ENCODE measurements at regions not wholly inside any gene's neighbourhood (a gene's known extent, or its start where the extent isn't known, plus 50 kb on each side); places are given as distances from the start of the nearest gene placed in this dataset.

DNA sequence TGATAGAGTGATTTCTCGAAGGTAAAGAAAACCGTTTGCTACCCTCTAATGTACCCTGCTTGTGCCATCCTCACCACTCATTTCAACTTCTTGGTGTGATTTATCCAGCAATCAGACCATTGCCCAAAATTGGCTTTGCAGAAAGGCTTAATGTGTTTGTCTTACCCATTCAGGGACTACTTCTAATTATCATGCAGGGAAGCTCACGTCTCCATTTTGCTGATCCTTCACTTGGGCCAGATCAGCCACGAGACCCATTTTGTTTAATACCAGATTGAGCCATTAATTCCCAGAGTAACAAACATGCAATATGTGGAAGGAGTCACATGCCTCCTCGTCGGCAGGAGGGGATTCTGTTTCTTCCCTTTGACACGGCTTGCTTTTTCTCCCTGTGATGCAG, 51.1 kb upstream of the CRY1 start:
- H3K9me3 ChIP-seq, result no peaks in the 10 kb centered on the region

GRCh38 chr12:107144990-107145389, 51.6 kb upstream of the CRY1 start:
- FAIRE-seq (no peak), DNase-seq (no peak), ATAC-seq (no peak)
- 30 to 41% methylated on average over 2 of the region's 2 CpGs for WGBS, 2 donors
- TF ChIP-seq CTCF (IDR thresholded peaks at IDR 0.05), result no peak
- H3K9me3 ChIP-seq, result no peaks in the 10 kb centered on the region
- no peak overlapping the region for H3K4me3 ChIP-seq
- H3K27ac ChIP-seq, result no peak overlapping the region
- H3K36me3 ChIP-seq, result no peaks in the 10 kb centered on the region
- H3K27me3 ChIP-seq, result no peaks in the 10 kb centered on the region
- intact Hi-C loops (cut with DNase I), result no loop called here
- no peaks in the 10 kb centered on the region for H3K4me1 ChIP-seq

More for the DNA sequence above, 51.1 kb upstream of the CRY1 start:
- H3K4me3 ChIP-seq, result no peak overlapping the region
- no peak for TF ChIP-seq CTCF (IDR thresholded peaks at IDR 0.05)
- H3K27ac ChIP-seq, result no peak overlapping the region
- 75 to 80% methylated on average over 7 of the region's 7 CpGs for WGBS, 2 donors
- ATAC-seq, result no peak
- no peaks in the 10 kb centered on the region for H3K36me3 ChIP-seq
- no peaks in the 10 kb centered on the region for H3K27me3 ChIP-seq
- H3K4me1 ChIP-seq, result no peaks in the 10 kb centered on the region
- intact Hi-C loops (cut with DNase I), result no loop called here
- DNase-seq, result no peak
- no peak for FAIRE-seq

DNA sequence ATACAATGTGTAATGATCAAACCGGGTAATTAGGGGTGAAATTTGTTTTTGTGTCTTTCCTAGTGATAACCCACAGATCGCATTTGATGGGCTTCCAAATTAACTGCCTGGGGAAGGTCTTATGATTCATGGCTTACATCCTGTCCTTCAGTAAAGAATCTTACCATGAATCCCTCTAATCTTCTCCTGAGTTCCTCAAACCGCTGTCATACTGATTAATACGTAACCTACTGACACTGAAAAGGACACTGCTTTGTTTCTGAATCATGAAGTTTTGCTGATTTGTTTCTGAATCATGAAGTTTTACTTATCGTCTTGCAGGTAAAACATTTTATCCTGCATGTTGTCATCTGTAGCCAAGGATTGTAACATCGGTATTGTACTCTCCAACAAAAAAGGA, 52.0 kb upstream of the CRY1 start:
- Histone ChIP-seq H3K27ac (no peak overlapping the region), H3K4me3 (no peak overlapping the region), H3K9me3 (no peaks in the 10 kb centered on the region), H3K4me1 (no peaks in the 10 kb centered on the region), H3K36me3 (no peaks in the 10 kb centered on the region), H3K27me3 (no peaks in the 10 kb centered on the region)
- no peak for ATAC-seq
- intact Hi-C loops (cut with DNase I), result no loop called here
- no peak for DNase-seq
- no peak for FAIRE-seq
- no peak for TF ChIP-seq CTCF (IDR thresholded peaks at IDR 0.05)
- WGBS, 2 donors, result 67 to 75% methylated on average over 6 of the region's 6 CpGs

- intact Hi-C loops (cut with DNase I), result no loop called here
- no peak for DNase-seq
- H3K4me1 ChIP-seq, result no peaks in the 10 kb centered on the region
- no peak for TF ChIP-seq CTCF (IDR thresholded peaks at IDR 0.05)
- no peaks in the 10 kb centered on the region for H3K36me3 ChIP-seq
- H3K27me3 ChIP-seq, result no peaks in the 10 kb centered on the region
- H3K27ac ChIP-seq, result no peak overlapping the region
- 63 to 70% methylated on average over 2 of the region's 2 CpGs for WGBS, 2 donors
- H3K4me3 ChIP-seq, result no peak overlapping the region
- FAIRE-seq, result no peak
- H3K9me3 ChIP-seq, result no peaks in the 10 kb centered on the region
- ATAC-seq, result no peak
These were observed 54.8 kb upstream of the CRY1 start for GRCh38 chr12:107148107-107148506.

DNA sequence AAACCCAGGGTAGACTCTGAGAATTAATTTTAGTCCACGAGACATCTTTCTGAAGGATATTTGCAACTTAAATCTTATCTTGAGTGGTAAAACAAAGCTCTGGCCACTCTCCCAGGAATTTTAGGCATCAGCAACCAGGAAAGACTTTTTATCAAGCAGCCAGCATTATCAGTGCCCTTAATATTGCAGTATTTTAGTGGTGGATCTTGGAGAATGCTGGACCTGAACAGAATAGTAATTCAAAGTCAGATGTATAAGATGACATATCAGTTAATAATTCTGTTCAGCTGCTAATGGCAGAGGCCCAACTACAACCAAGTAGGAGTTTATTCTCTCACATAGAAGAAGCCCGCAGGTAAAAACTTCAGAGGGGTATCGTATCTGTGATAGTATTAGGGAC, 59.0 kb upstream of the CRY1 start:
- H3K4me3 ChIP-seq, result no peak overlapping the region
- H3K27me3 ChIP-seq, result peaks cover 0 to 5% (median 0%) of the 10 kb centered on the region in 4 donors
- no peaks in the 10 kb centered on the region for H3K4me1 ChIP-seq
- TF ChIP-seq CTCF (IDR thresholded peaks at IDR 0.05), result no peak
- no peaks in the 10 kb centered on the region for H3K9me3 ChIP-seq
- no peaks in the 10 kb centered on the region for H3K36me3 ChIP-seq
- 72% methylated on average over 3 of the region's 3 CpGs for WGBS, 2 donors
- intact Hi-C loops (cut with DNase I), result no loop called here
- FAIRE-seq, result no peak
- no peak overlapping the region for H3K27ac ChIP-seq
- no peak for DNase-seq
- ATAC-seq, result no peak
